T-helper 1 cell (primary cell): ENCODE measurements at regions not wholly inside any gene's neighbourhood (a gene's known extent, or its start where the extent isn't known, plus 50 kb on each side); places are given as distances from the start of the nearest gene placed in this dataset.
A peak's percentile ranks its signal among the peaks of the same experiment; 100 is the strongest.
"Not testable (repeated sequence)": the region's sequence is repeated elsewhere in the genome, so short reads cannot be mapped to it uniquely, and the experiment has no call there.

Source experiments
- DNase-seq, 5 donors: peaks; one replicate each; pipeline ENCODE4 v3.0.0-alpha.2; 2012 to 2020

- not testable (repeated sequence) for DNase-seq
Observed at GRCh38 chr1:148432318-148432717, 50.8 kb downstream of the PPIAL4G start.

GRCh38 chr1:148429856-148430255 is 53.2 kb downstream of the PPIAL4G start:
- not testable (repeated sequence) for DNase-seq

GRCh38 chr1:148426940-148427611 is 56.0 kb downstream of the PPIAL4G start:
- peak in 1 of 5 donors; percentile 29 for DNase-seq

GRCh38 chr1:148426385-148426784 is 56.7 kb downstream of the PPIAL4G start:
- DNase-seq = not testable (repeated sequence)

- DNase-seq = not testable (repeated sequence)
Observed at GRCh38 chr1:148424143-148425003, 58.7 kb downstream of the PPIAL4G start.

GRCh38 chr1:148422921-148423320 is 60.2 kb downstream of the PPIAL4G start:
- not testable (repeated sequence) for DNase-seq

- DNase-seq = not testable (repeated sequence)
Observed at GRCh38 chr1:148417241-148417640, 65.9 kb downstream of the PPIAL4G start.

GRCh38 chr1:148413385-148413784 is 69.7 kb downstream of the PPIAL4G start:
- DNase-seq = not testable (repeated sequence)

- not testable (repeated sequence) for DNase-seq
Observed at GRCh38 chr1:148404786-148405568, 78.1 kb downstream of the PPIAL4G start.

GRCh38 chr1:148403925-148404324 is 79.2 kb downstream of the PPIAL4G start:
- DNase-seq = not testable (repeated sequence)

GRCh38 chr1:148403085-148403456 is 80.0 kb downstream of the PPIAL4G start:
- not testable (repeated sequence) for DNase-seq

GRCh38 chr1:148402152-148403084 is 80.7 kb downstream of the PPIAL4G start:
- peak; percentile 74 to 93 (median 79) for DNase-seq

- peak in 1 of 5 donors; percentile 30 for DNase-seq
Observed at GRCh38 chr1:148397516-148397915, 85.6 kb downstream of the PPIAL4G start.

GRCh38 chr1:148392505-148392904 is 90.6 kb downstream of the PPIAL4G start:
- DNase-seq = not testable (repeated sequence)

- DNase-seq = not testable (repeated sequence)
Observed at GRCh38 chr1:148391323-148391722, 91.8 kb downstream of the PPIAL4G start.

GRCh38 chr1:148389027-148389339 is 94.1 kb downstream of the PPIAL4G start:
- DNase-seq = no peak

- peak; percentile 74 to 93 (median 80) for DNase-seq
Observed at GRCh38 chr1:148388260-148389026, 94.7 kb downstream of the PPIAL4G start.

GRCh38 chr1:148387949-148388259 is 95.2 kb downstream of the PPIAL4G start:
- DNase-seq = not testable (repeated sequence)

GRCh38 chr1:148387122-148387948 is 95.8 kb downstream of the PPIAL4G start:
- not testable (repeated sequence) for DNase-seq

GRCh38 chr1:148386617-148387016 is 96.5 kb downstream of the PPIAL4G start:
- no peak for DNase-seq
